ENCODE measurements at regions not wholly inside any gene's neighbourhood (a gene's known extent, or its start where the extent isn't known, plus 50 kb on each side); places are given as distances from the start of the nearest gene placed in this dataset.
"Not testable (repeated sequence)": the region's sequence is repeated elsewhere in the genome, so short reads cannot be mapped to it uniquely, and the experiment has no call there.

DNA sequence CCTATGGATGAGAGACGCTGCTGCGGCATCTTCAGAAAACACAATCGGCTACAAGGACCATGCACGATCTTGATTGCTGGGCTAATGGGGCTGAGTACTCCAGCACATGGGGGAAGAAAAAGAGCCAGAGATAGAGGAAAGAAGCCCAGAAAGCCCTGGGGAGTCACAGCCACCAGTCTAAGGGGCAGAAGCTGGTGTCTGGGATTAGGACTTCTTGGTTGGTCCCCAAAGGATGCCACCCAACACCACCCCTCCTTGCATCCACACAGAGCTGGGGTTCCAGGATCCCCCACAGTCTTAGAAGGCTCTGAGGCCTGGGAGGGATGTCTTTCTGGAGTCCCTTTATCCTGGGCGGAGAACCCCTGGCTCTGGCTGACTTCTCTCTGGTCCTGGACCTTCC is 98.4 kb upstream of the TARDBP start:
- no peak for DNase-seq

GRCh38 chr1:10915594-10915993 is 96.9 kb upstream of the TARDBP start:
- no peak for DNase-seq

DNA sequence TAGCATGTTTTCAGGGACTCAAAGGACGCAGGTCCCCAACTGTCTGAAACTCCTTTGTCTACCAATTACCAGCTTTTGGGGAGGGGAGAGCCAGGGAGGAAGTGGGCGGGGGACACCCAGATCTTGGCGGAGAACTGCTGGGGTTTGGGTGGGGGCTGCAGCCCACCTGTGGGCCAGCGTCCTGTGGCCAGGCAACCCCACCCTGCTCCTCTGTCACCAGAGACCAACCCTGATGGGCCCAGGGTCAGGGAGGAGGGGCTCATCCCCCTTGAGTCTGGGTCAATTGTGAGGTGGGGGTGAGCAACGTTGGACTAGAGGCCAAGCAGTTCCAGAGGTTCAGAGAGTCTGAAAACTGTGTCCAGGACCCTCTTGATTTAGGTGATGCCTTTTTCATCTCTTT is 96.1 kb upstream of the TARDBP start:
- peak; percentile 24 for DNase-seq

- DNase-seq = peak; percentile 59
Observed at GRCh38 chr1:10916991-10917390, 95.5 kb upstream of the TARDBP start.

GRCh38 chr1:10917513-10918454 is 94.7 kb upstream of the TARDBP start:
- peak; percentile 38 for DNase-seq

DNA sequence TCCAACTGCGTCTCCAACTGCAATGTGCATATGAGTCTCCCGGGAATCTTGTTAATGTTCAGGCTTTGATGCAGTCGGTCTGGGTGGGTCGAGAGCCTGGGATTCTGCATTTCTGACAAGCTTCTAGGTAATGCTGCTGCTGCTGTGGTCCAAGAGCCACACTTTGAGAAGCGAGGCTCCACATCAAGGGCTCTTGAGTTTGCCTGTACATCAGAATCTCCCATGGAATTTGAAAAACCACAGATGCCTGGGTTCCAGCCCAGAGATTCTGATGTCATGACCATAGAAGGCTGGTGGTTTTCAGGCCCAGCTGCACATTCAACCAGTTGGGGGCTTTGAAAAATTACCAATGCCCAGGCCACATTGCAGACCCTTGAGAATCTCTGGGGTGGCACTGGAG is 93.9 kb upstream of the TARDBP start:
- no peak for DNase-seq

GRCh38 chr1:10920063-10920626 is 92.3 kb upstream of the TARDBP start:
- DNase-seq = no peak

- not testable (repeated sequence) for DNase-seq
Observed at GRCh38 chr1:10922315-10923060, 90.0 kb upstream of the TARDBP start.

DNA sequence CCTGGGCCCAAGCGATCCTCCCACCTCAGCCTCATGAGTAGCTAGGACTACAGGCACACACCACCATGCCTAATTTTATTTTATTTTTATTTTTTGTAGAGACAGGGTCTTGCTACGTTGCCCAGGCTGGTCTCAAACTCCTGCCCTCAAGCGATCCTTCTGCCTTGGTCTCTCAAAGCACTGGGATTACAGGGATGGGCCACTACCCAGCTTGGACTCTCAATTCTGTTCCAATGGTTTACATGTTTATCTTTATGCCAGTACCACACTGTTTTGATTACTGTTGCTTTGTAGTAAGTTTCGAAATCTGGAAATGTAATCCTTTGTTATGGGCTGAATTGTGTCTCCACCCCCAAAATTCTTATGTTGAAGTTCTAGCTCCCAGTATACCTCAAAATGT is 88.4 kb upstream of the TARDBP start:
- DNase-seq = no peak

GRCh38 chr1:10928654-10929053 is 83.8 kb upstream of the TARDBP start:
- DNase-seq = no peak

DNA sequence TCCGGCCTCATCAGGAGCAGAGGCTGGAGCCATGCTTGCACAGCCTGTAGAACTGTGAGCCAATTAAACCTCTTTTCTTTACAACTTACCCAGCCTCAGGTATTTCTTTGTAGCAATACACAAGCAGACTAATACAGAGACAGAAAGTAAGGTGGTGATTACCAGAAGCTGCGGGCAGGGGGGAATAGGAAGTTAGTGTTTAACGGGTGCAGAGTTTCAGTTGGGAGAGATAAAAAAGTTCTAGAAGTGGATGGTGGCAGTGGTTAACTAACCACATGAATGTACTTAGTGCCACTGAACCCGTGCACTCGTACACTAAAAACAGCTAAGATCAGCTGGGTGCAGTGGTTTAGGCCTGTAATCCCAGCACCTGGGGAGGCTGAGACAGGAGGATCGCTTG is 80.4 kb upstream of the TARDBP start:
- DNase-seq = no peak

DNA sequence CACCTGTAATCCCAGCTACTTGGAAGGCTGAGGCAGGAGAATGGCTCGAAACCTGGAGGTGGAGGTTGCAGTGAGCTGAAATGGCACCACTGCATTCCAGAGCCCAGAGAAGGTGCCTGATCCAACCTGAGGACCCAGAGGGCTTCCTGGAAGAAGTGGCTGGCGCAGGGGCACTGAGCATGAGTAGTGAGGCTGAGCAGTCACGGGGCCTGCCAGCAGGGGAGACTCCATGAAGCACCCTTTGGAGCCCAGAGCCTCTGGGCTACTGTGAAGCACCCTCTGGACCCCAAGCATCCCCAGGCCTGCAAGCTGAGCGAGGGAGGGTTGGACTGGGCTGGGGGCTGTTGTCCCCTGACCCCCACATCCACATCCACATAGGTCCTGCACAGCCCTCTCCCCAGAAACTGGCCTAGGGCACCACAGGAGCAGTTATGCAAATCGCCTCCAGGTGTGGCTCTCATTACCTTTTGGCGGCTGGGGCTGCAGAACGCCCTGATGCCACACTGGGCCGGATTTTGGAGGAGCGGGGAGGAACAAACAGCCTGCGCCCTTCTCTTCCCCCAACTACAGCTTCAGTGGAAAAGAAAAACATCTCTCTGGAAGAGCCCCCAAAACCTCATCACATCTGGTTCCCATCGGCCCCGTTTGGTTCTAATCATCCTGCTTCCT is 78.2 kb upstream of the TARDBP start:
- no peak for DNase-seq

- DNase-seq = no peak
Observed at GRCh38 chr1:10935246-10935645, 77.2 kb upstream of the TARDBP start.

DNA sequence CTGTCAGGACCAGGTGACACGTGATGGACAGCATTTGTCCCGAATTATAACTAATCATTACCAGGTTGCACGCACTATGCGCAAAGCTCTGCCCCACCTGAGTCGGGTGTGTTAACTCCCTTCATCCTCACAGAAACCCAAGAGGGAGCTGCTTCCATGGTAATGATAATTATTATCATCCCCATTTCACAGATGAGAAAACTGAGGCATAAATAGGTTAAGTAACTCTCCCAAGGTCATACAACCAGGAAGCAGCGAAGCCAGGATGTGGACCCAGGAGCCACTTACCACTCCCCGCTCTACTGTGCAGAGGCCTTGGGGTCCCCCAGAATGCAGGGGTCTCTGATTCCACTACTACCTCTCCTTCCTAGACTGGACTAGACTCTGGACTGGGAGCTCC is 76.7 kb upstream of the TARDBP start:
- no peak for DNase-seq

- no peak for DNase-seq
Observed at GRCh38 chr1:10936998-10937901, 75.2 kb upstream of the TARDBP start.

DNA sequence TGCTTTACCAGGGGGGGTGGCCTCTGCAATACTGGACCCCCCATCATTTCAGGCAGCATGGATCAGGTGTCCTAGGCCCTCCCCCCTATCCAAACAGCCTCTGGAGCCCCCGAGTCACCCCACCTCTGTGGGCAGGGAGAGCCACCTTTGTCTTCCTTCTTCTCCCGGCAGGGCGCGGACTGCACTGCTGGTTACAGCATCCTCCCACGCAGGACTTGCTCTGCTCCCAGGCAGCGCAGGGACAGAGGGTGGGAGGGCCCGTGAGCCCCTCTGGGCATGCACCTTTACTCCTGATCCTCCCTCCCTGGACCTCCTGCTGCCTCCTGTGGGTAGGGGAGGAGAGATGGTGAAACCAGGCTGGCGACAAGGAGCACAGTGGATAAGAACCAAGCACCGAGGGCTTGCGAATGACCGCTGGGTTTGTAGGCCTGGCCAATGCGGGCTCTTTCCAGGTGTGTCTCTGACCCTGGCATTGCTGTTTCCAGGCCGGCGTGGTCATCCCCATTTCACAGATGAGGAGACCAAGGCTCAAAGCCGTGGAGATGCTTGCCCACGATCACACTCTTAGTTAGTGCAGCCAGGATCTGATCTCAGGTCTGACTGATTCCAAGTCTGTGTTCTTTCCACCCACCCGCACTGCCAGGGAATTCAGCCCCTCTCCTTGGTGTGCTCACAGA is 73.6 kb upstream of the TARDBP start:
- DNase-seq = no peak

DNA sequence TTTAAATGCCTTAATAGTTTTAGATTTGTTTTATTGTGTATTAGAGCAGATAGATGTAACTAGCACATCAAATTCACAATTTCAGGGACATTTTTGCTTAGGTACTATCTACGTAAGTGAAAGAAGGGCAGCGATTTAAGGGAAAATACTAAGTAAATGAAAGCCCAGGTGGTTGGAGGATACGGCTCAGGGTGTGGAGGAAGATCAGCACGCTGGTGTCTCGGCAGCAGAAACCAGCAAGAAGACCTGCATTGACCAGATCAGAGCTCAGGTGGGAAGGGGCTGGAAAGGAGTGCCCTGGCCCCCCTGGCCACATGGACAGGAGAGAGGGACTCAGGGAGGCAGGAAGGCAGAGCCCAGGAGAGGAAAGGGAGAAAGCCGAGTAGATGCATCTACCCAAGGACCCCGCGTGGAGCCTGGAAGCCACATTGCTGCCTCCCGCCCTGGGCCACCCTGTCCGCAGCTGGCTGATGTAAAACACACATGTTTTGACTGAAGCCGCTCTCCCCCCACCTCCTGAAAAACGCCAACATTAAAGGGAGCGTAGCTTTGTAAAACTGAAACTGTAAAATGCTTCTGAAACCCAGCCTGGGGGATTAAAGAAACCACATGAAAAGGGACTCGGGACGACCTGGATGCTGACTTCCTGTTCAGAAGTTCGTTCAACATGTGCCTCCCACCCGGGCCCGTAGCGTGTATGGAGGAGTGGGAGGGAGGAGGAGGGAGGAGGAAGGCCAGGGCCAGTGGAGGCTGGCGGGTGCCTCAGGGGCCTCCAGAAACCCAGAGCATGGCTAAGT is 72.6 kb upstream of the TARDBP start:
- DNase-seq = peak; percentile 81

DNA sequence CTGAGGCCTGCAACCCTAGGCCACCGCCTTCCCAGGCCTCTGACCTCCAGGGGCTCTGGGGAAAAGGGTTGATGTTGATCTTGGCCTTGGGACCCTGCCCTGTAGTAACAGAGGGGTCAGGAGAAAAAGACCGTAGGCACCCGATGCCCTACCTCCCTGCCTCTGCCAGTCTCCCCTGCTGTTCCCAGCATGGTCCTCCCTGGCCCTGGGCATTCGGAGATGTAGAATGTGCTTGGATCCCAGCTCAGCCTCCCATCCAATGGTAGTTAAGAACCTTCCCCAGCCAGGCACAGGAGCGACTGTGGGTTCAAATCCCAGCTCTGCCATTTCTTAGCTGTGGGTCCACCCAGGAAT is 72.0 kb upstream of the TARDBP start:
- DNase-seq = no peak

- DNase-seq = no peak
Observed at GRCh38 chr1:10940838-10941237, 71.6 kb upstream of the TARDBP start.

DNA sequence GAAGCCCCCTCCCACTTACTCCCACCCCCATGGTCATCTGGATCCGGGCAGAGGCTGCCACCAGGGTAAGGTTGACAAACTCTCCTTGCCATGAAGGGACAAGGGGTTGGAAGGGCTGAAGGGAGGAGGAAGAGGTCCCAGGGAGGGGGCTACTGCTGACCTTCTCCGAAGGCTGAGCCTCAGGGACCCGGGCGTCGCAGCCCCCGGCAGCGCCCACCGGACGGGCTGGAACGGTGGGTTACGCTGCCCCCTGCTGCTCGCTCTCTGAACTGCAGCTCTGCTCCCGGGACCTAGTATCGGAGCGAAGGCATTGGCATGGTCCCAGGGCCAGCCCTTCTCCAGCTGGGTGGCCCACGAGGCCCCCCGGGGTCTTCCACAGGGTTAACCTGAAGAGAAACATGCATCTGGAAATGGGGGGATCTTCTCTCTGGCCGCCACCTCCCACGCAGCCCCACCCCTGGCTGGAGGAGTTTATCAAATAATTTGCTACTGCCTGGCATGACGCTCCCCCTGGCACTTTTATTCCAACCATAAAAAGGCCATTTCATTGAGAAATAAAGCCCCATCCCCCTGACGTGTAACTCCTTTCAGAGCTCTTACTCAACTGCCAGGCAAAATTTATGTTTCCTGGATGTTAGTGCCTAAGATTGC is 70.4 kb upstream of the TARDBP start:
- DNase-seq = peak; percentile 87

Measured in activated effector memory CD4-positive, alpha-beta T cell treated with anti-CD3 and anti-CD28 coated beads, Interleukin-2, amount 50 U/mL, for 16 hours (primary cell).